ENCODE measurements at regions not wholly inside any gene's neighbourhood (a gene's known extent, or its start where the extent isn't known, plus 50 kb on each side); places are given as distances from the start of the nearest gene placed in this dataset.
"Not testable (repeated sequence)": the region's sequence is repeated elsewhere in the genome, so short reads cannot be mapped to it uniquely, and the experiment has no call there.

- TF ChIP-seq CTCF, POLR2A (IDR thresholded peaks at IDR 0.05): not testable (repeated sequence)
Measured at GRCh38 chr17:45562868-45563267, 72.3 kb upstream of the PLEKHM1 start.
